GM21360 (cell line): ENCODE measurements at regions not wholly inside any gene's neighbourhood (a gene's known extent, or its start where the extent isn't known, plus 50 kb on each side); places are given as distances from the start of the nearest gene placed in this dataset.

ENCODE experiments used
- ATAC-seq: cut with Tn5 transposase; IDR thresholded peaks from one replicate; pipeline ENCODE4 v1.9.1; 2021; ENCODE audit warnings: mild to moderate bottlenecking, moderate library complexity; ENCODE audit not compliant: unreplicated experiment

DNA sequence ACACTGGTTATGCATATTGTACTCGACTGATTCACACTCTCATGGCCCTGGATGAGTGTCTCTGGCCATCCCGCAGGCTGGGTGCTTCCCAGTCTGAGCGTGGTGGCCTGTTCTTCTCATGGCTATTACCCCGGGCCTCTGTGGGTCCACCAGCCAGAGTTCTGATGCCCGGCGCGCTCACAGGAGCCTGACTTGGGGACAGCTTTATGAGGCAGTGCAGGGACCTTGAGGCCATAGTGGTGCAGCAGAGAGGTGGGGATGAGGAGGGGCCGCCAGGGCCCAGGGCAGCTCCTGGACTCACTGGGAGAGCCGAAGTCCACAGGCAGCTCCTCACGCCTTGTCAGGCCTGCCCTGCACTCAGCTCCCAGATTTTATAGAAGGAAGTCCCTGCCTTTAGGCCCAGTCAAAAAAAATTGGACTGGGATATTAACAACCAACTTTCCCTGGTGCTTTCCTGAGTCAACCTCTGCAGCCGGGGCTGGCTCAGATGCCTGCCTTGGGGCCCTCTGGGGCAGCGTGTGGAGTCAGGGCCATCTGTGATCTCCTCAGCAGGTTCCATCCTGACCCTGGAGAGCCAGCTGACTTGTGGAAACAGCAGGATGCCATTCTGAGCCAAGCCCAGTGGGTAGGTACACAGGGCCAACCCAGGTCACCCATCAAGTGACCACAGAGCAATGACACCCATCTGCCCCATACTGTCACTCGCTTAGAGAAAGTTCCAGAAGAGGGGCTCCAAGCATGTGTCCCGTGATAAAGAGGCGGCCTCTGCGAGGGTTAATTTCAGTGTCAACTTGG, 89.4 kb upstream of the DIO3 start:
- ATAC-seq, result no peak

DNA sequence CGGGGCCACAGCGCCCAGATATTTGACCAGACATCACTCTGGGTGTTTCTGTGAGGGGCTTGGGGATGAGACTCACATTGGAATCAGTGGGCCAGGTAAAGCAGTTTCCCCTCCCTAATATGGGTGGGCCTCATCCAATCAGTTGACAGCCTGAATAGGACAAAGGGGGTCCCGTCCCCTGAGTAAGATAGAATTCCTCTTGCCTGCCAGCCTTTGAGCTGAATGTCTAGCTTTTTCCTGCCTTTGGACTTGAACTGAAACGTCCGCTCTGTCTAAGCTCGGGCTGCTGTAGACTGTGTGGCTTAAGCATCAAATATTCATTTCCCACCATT, 88.8 kb upstream of the DIO3 start:
- no peak for ATAC-seq

DNA sequence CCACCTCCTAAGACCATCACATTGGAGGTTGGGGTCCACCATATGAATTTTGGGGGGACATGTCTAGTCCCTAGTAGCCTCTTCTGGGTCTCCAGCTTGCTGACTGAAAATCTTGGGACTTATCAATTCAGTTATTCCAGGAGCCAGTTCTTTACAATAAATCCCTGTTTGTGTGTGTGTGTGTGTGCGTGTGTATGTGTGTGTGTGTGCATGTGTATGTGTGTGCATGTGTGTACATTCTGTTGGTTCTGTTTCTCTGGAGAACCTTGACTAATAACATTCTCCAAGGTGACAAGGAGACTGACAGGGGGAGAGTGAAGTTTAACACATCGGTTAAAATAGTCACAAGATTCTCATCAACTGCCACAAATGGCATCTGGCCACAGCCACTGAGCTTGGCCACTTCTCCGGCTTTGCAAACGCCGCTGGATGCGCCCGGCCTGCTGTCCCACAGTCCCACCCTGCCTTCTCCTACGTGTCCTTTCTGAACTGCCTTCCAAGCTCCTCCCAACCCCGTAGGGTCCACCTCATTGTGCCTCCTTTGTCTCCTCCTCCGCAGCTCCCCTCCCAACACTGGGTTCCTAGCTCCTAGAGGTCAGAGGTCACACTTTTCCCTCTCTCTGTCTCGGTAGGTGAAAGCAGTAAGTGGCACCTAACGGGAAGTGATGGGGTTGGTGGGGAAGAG, 88.1 kb upstream of the DIO3 start:
- no peak for ATAC-seq

DNA sequence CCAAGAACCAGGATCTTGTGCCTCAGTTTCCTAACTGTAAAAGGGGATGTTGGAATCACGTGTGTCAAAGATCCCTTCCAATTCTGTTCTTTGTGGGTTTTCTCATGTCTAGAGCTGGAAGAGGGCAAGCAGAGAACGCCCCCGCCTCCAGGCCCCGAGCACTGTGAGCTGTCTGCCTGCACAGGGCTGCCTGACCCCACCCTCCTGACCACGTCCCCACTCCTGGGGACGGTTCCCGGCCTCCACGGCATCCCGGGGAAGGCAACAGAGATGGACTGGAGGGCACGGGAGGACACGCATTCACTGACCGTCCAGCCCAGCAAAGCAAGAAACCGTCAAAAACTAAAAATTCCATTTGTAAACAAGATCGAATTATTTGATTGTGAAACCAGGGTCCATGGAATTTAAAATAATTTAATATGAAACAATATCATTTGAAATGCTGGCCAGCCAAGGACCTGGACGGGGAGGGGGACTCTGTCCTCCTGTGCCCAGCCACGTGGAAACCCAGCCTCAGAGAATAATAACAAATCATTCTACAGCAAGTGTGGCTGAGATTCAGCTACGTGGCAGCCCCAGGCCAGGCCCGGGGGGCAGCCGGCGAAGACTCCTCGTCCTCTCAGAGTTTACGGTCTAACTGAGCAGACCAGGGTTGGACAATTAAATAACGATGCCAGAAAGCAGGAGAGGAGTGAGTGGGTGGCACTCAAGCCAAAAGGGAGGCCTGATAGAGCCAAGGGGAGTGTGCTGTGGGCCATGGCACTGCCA, 87.3 kb upstream of the DIO3 start:
- no peak for ATAC-seq

GRCh38 chr14:101474563-101475455, 86.5 kb upstream of the DIO3 start:
- ATAC-seq, result no peak

GRCh38 chr14:101475456-101476257, 85.6 kb upstream of the DIO3 start:
- no peak for ATAC-seq

GRCh38 chr14:101476258-101476915, 84.9 kb upstream of the DIO3 start:
- ATAC-seq, result no peak

- no peak for ATAC-seq
Measured at GRCh38 chr14:101476916-101477553, 84.3 kb upstream of the DIO3 start.

DNA sequence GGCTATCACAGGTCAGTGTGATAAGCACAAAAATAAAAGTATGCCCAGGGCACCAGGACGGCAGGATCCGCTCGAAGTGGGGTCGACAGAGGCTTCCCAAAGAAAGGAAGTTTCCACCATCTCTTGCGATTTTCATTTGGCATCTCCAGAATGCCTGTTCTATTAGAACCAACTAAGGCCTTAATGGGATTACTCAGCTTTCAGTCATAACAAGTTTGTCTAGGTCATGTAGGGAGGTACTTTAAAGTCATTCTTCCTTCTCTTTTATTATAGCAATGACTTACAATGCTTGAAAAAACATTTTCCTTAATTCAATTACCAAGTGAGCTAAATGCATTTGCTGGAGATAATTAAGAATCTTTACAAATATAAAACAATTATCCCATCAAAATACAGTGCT, 83.6 kb upstream of the DIO3 start:
- no peak for ATAC-seq

DNA sequence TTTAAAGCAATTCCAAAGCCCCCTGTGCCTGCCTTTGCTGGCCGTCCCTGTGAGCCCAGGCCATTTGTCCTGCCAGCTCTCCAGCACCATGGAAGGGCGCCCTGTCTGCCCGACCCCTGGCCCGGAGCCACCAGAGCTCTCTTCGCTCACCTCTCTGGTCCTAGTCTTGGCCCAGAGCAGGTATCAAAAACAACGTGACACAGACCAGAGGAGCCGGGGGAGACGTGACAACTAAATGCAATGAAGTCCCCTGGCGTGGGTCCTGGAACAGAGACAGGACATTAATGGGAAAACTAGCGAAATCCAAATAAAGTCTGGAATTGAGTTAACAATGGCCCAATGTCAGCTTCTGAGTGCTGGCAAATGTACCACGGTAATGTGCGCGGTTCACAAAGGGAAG, 83.2 kb upstream of the DIO3 start:
- ATAC-seq, result no peak

DNA sequence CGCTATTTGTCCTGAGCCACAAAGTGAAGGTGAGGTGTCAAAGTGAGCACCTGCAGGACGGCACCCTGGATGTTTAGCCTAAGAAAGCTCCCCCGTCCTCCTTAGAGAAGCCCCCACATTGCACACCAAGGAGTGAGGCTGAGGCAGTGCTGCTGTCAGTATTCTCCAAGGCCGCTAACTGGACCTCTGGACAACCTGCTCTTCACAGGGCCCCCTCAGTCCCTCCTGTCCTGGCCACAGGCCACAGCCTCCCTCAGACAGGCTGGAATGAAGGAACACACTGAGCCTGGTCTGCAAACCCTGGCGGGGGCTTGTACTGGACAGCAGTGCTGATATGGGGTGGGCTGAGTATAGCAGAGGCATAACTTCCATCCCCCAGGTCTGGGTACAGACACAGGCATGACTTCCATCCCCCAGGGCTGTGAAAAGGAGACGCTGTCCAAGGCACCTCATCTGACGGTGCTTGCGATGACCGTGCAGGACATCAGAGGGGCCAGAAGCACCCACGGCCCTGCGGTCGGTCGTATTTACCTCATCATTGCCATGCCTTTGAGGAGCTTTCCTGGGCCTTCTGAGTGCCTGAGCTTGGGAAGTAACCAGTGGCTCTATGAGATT, 82.4 kb upstream of the DIO3 start:
- ATAC-seq, result no peak

- no peak for ATAC-seq
Measured at GRCh38 chr14:101480022-101480746, 81.1 kb upstream of the DIO3 start.

- ATAC-seq, result no peak
Measured at GRCh38 chr14:101480747-101481530, 80.4 kb upstream of the DIO3 start.

- ATAC-seq, result no peak
Measured at GRCh38 chr14:101481557-101481956, 79.7 kb upstream of the DIO3 start.

- ATAC-seq, result no peak
Measured at GRCh38 chr14:101482066-101482465, 79.2 kb upstream of the DIO3 start.

DNA sequence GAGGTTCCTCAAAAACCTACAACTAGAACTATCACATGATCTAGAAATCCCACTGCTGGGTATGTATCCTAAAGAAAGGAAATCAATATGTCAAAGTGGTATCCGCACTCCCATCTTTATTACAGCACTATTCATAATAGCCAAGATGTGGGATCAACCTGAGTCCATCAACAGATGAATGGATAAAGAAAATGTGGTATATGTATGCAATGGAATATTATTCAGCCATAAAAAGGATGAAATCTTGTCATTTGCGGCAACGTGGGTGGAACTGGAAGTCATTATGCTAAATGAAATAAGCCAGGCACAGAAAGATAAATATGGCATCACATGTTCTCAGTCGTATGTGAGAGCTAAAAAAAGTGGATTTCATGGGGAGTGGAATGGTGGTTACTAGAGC, 77.5 kb upstream of the DIO3 start:
- no peak for ATAC-seq

GRCh38 chr14:101489092-101489760, 72.1 kb upstream of the DIO3 start:
- no peak for ATAC-seq
